Smooth muscle cell (in vitro differentiated cells): ENCODE measurements at regions not wholly inside any gene's neighbourhood (a gene's known extent, or its start where the extent isn't known, plus 50 kb on each side); places are given as distances from the start of the nearest gene placed in this dataset.
"Not testable (repeated sequence)": the region's sequence is repeated elsewhere in the genome, so short reads cannot be mapped to it uniquely, and the experiment has no call there.

Experiments used
- DNase-seq: peaks from one replicate; lab custom pipeline; 2025; ENCODE audit not compliant: unreplicated experiment; lab: John Stamatoyannopoulos, UW
- H2AFZ ChIP-seq: fragments of 200-600 bp; sonication (generic); 2 replicates; pipeline ENCODE4 v1.6.0; 2016; ENCODE audit warnings: antibody characterized with exemption, low read depth, mild to moderate bottlenecking
- H3F3A ChIP-seq: fragments of 200-600 bp; sonication (generic); 2 replicates; pipeline ENCODE4 v1.6.0; 2017; ENCODE audit warnings: antibody characterized with exemption, low read depth
- H3K27ac ChIP-seq: fragments of 200-600 bp; sonication (generic); 2 replicates; pipeline ENCODE4 v1.5.1; 2016; ENCODE audit warnings: low read depth, mild to moderate bottlenecking
- H3K27me3 ChIP-seq: fragments of 200-600 bp; sonication (generic); 2 replicates; pipeline ENCODE4 v1.6.1; 2016; ENCODE audit warnings: low read depth, mild to moderate bottlenecking
- H3K36me3 ChIP-seq: fragments of 200-600 bp; sonication (generic); 2 replicates; pipeline ENCODE4 v1.5.1; 2016; ENCODE audit warnings: low read depth
- H3K4me1 ChIP-seq: fragments of 200-600 bp; sonication (generic); 2 replicates; pipeline ENCODE4 v1.5.1; 2016; ENCODE audit warnings: low read depth
- H3K4me2 ChIP-seq: fragments of 200-600 bp; sonication (generic); 2 replicates; pipeline ENCODE4 v1.6.0; 2016; ENCODE audit warnings: mild to moderate bottlenecking
- H3K4me3 ChIP-seq: fragments of 200-600 bp; sonication (generic); 2 replicates; pipeline ENCODE4 v1.5.1; 2016; ENCODE audit warnings: mild to moderate bottlenecking
- H3K79me2 ChIP-seq: fragments of 200-600 bp; sonication (generic); 2 replicates; pipeline ENCODE4 v1.6.0; 2016; ENCODE audit warnings: low read depth, mild to moderate bottlenecking
- H3K9ac ChIP-seq: fragments of 200-600 bp; sonication (generic); 2 replicates; pipeline ENCODE4 v1.6.0; 2016; ENCODE audit warnings: low read depth
- H3K9me3 ChIP-seq: fragments of 200-600 bp; sonication (generic); replicated peaks from 2 replicates; pipeline ENCODE4 v1.5.1; 2016; ENCODE audit warnings: low read depth
- H4K20me1 ChIP-seq: fragments of 200-600 bp; sonication (generic); 2 replicates; pipeline ENCODE4 v1.6.0; 2016; ENCODE audit warnings: low read depth
- CTCF ChIP-seq: fragments of 200-600 bp; sonication (generic); IDR thresholded peaks from 2 replicates; pipeline ENCODE4 v1.5.1; 2017; ENCODE audit warnings: borderline replicate concordance, mild to moderate bottlenecking, antibody characterized with exemption; ENCODE audit not compliant: insufficient read depth, poor library complexity, severe bottlenecking
- WGBS: methylation state at CpG from one replicate; pipeline ENCODE4 v1.1.7; 2016; ENCODE audit warnings: low lambda C conversion rate; 5-methylcytosine and 5-hydroxymethylcytosine counted together

GRCh38 chr4:116275006-116275405, 810.4 kb downstream of the TRAM1L1 start:
- H4K20me1 ChIP-seq: no peaks in the 10 kb centered on the region
- H3K4me2 ChIP-seq: no peak overlapping the region
- no peak for DNase-seq
- no peaks in the 10 kb centered on the region for H3K9me3 ChIP-seq
- H3K36me3 ChIP-seq: no peaks in the 10 kb centered on the region
- no peaks in the 10 kb centered on the region for H3K4me1 ChIP-seq
- no peak overlapping the region for H3K9ac ChIP-seq
- H3K4me3 ChIP-seq: no peak overlapping the region
- no peaks in the 10 kb centered on the region for H3F3A ChIP-seq
- no peak for TF ChIP-seq CTCF
- no peaks in the 10 kb centered on the region for H3K79me2 ChIP-seq
- no peak overlapping the region for H3K27ac ChIP-seq
- no peak overlapping the region for H2AFZ ChIP-seq
- H3K27me3 ChIP-seq: no peaks in the 10 kb centered on the region
- 86% methylated on average over 2 of the region's 2 CpGs for WGBS

- H3K9me3 ChIP-seq: no peaks in the 10 kb centered on the region
- no peaks in the 10 kb centered on the region for H3K36me3 ChIP-seq
- no peaks in the 10 kb centered on the region for H3F3A ChIP-seq
- no peak overlapping the region for H3K4me2 ChIP-seq
- H3K4me1 ChIP-seq: no peaks in the 10 kb centered on the region
- H3K27me3 ChIP-seq: no peaks in the 10 kb centered on the region
- no peak overlapping the region for H2AFZ ChIP-seq
- no peaks in the 10 kb centered on the region for H3K79me2 ChIP-seq
- no peak overlapping the region for H3K27ac ChIP-seq
- no peak overlapping the region for H3K4me3 ChIP-seq
- WGBS: 74% methylated on average over 1 of the region's 1 CpG
- no peak for TF ChIP-seq CTCF
- no peaks in the 10 kb centered on the region for H4K20me1 ChIP-seq
- no peak overlapping the region for H3K9ac ChIP-seq
- DNase-seq: no peak
Observed at GRCh38 chr4:116272336-116272735, 813.0 kb downstream of the TRAM1L1 start.

- H3F3A ChIP-seq, DNase-seq, H3K27me3 ChIP-seq, H3K4me1 ChIP-seq, H3K4me2 ChIP-seq, H3K27ac ChIP-seq, H3K79me2 ChIP-seq, H3K4me3 ChIP-seq, H4K20me1 ChIP-seq, H3K36me3 ChIP-seq, H3K9me3 ChIP-seq, H3K9ac ChIP-seq, H2AFZ ChIP-seq: not testable (repeated sequence)
- 63% methylated on average over 3 of the region's 3 CpGs for WGBS
Observed at GRCh38 chr4:116260931-116261330, 824.4 kb downstream of the TRAM1L1 start.

GRCh38 chr4:116244771-116245170, 840.6 kb downstream of the TRAM1L1 start:
- Histone ChIP-seq H3K27ac (no peak overlapping the region), H3K4me3 (no peak overlapping the region), H4K20me1 (no peaks in the 10 kb centered on the region), H3K4me1 (no peaks in the 10 kb centered on the region), H3K27me3 (no peaks in the 10 kb centered on the region), H3K9me3 (no peaks in the 10 kb centered on the region), H3K4me2 (no peak overlapping the region), H3K79me2 (no peaks in the 10 kb centered on the region), H3K9ac (no peak overlapping the region), H3F3A (no peaks in the 10 kb centered on the region), H2AFZ (no peak overlapping the region), H3K36me3 (no peaks in the 10 kb centered on the region)
- WGBS: 81% methylated on average over 1 of the region's 1 CpG
- no peak for DNase-seq
- TF ChIP-seq CTCF: no peak
